HG02852 (cell line): ENCODE measurements at regions not wholly inside any gene's neighbourhood (a gene's known extent, or its start where the extent isn't known, plus 50 kb on each side); places are given as distances from the start of the nearest gene placed in this dataset.
"Not testable (repeated sequence)": the region's sequence is repeated elsewhere in the genome, so short reads cannot be mapped to it uniquely, and the experiment has no call there.

ENCODE experiments used
- ATAC-seq: cut with Tn5 transposase; IDR thresholded peaks from one replicate; pipeline ENCODE4 v1.9.1; 2021; ENCODE audit warnings: mild to moderate bottlenecking, moderate library complexity; ENCODE audit not compliant: unreplicated experiment

DNA sequence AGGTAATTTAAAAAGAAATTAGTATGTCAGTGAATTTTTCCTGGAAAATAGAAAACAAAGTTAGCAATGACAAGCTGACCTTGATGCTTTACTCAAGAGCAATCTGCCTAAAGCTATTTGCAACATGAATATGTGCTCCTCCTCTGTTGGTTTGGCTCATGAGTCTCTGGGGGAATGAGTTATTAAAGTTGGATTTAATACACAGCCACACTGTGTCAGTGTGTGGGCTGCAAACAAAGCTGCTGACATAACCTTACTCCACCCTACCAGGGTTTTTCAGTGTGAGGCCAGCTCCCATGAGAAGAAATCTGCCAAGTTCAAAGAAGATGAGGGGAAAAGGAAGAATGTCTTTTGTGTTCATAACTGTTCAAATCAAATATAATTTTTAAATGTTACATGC is 280.5 kb downstream of the TLL1 start:
- no peak for ATAC-seq

- ATAC-seq = no peak
Observed at GRCh38 chr4:166162327-166162726, 289.3 kb downstream of the TLL1 start.

- ATAC-seq = peak; percentile 99
Observed at GRCh38 chr4:166165829-166166420, 292.9 kb downstream of the TLL1 start.

- no peak for ATAC-seq
Observed at GRCh38 chr4:166169111-166169510, 296.1 kb downstream of the TLL1 start.

DNA sequence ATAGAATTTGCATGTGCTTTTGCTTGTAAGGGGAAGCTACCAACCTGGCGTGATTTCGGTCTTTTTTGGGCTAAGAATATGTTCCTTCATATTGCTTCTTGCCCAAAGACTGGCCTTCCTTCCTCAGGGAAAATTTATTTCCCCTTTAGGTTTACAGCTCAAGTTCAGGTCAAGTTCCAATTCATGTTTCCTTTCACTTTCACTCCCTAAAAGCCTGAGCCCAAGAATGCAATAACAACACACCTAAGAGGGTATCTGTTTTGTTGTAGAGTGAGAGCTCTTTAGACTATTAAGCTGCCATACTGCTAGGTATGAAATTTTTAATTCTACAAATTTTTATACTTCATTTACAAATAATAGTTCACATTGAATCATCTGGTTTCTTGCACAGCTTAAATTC is 299.6 kb downstream of the TLL1 start:
- no peak for ATAC-seq

GRCh38 chr4:166174717-166175490 is 301.9 kb downstream of the TLL1 start:
- no peak for ATAC-seq

DNA sequence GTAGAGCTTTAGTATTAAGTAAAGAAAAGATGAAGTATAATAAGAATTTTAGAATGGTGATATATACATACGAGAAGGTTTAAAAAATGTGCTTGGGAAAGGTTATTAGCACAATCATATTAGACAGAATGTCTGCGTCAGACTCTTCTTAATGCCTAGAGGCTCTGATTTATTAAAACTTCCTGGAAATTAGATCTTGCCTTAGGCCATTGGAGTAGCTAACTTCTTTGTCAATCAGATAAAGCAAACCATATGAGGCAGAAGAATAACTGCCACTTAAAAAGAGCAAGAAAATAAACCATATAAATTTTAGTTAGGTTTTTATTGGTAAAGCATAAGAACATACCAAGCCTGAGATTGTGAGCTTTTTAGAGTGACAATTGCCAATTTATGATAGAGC is 309.1 kb downstream of the TLL1 start:
- ATAC-seq = no peak

DNA sequence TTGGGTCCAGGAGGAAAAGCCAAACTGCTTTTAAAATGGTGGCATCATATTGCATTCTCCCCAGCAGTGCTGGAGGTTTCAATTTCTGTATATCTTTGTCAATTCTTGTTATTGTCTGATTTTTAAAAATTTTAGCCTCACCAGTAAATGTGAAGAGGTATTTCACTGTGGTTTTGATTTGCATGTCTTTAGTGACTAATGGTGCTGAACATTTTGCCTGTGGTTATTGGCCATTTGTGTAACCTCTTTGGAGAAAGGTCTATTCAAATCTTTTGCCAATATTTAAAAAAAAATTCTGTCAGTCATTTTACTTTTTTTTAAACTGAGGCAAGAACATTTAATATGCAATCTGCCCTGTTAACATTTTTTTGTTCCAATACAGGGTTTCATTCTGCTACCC is 322.1 kb downstream of the TLL1 start:
- ATAC-seq = no peak

GRCh38 chr4:166197166-166197565 is 324.1 kb downstream of the TLL1 start:
- ATAC-seq = no peak

DNA sequence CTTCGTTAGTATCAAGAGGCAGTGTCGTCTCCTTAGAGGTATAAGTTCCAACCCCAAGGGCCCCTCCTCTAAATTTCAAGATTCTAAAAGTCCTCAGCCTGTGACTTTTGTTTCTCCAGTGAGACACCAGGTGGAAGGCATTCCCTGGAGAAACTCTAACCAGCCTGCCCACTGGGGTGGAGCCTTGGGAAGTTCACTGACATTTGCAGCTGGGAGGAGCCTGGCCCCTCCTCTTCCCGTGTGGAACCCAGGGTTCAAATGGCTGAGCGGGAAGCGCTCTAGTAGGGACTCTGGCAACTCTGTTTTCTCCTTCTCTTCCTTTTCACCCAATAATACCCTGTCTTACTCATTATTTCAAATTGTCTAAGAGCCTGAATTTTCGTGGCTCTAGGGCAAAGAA is 325.0 kb downstream of the TLL1 start:
- ATAC-seq = no peak

GRCh38 chr4:166198516-166199310 is 325.7 kb downstream of the TLL1 start:
- no peak for ATAC-seq

GRCh38 chr4:166202991-166203390 is 330.0 kb downstream of the TLL1 start:
- ATAC-seq = no peak

DNA sequence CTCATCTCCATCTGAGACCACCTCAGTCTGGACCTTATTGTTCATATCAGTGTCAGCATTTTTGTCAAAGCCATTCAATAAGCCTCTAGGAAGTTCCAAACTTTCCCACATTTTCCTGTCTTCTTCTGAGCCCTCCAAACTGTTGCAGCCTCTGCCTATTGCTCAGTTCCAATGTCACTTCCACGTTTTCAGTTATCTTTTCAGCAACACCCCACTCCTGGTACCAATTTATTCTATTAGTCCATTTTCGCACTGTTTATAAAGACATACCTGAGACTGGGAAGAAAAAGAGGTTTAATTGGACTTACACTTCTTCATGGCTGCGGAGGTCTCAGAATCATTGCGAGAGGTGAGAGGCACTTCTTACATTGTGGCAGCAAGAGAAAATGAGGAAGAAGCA is 339.3 kb downstream of the TLL1 start:
- ATAC-seq = not testable (repeated sequence)

GRCh38 chr4:166222271-166222670 is 349.2 kb downstream of the TLL1 start:
- ATAC-seq = no peak

GRCh38 chr4:166228112-166228511 is 355.1 kb downstream of the TLL1 start:
- ATAC-seq = no peak

GRCh38 chr4:166229799-166230198 is 356.8 kb downstream of the TLL1 start:
- no peak for ATAC-seq

DNA sequence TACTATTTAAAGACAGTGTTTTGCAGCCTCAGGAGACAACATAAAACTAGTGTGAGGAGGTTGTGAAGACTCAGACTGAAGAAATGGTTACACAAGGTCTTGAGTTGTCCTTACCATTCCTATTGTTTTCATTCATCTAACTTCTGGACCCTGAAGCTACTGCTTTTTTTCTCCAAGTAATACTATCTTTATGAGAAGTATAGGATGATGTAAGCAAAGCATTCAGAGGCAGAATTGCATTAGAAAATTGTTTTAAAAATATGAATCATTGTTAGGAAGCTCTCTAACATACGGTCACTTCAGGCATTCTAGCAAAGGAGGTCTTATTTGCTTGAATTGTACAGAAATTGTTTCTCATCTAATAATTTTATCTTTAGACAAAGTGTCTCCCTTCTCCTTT is 357.8 kb downstream of the TLL1 start:
- ATAC-seq = no peak

DNA sequence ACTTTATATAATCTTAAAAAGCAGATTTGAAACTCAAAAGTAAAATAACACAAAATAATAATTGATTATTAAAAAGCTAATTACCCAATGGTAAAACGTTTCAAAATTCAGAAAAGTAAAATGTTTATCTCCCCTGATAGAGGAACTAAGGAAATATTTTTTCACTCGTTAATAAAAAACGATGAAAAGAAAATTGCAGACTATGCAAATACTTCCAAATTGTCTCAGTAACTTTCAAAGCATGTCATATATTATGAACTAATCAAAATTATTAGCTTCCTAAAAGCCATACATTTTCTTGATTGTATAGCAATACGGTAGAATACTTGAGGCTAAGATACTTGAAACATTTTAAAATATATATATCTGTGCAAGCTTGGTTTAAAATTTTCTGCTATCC is 366.3 kb downstream of the TLL1 start:
- no peak for ATAC-seq

DNA sequence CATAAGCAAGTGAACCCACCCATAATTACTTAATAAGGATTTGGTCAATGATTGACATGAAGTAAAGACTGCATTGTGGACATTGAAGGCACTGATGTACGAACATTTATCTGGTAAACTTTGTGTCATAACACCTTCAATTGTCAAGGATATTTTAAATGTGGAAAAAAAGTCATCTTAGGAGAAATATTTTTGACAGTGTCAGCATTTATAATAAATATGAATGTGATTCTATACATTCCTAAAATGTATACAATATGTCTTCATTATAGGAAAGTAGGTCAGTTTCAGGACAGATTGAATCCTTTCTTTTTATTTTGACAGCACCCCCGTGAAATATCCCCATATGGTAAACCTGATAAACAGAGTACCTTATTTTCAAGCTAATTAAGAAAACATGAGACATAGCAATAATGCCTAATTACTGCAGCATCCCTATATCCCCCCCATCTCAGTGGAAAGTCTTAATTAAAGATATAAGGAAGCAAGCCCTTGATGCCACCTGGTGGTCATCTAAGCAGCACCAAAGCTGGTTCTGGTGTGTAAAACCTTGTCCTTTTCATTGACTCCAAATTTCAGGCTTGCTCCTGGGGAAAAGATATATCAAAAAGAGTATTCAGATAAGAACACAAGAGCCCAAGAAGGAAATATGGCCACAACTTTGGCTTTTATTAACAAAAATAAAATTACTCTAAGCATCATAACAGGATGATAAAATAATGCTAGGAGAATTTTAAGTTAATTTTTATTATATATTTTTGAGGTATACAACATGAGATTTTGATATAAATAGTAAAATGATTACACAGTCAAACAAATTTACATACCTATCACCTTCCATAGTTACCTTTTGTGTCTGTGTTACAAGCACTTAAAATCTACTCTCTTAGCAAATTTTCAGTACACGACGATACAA is 379.7 kb downstream of the TLL1 start:
- ATAC-seq = no peak

GRCh38 chr4:166257276-166257675 is 384.2 kb downstream of the TLL1 start:
- ATAC-seq = no peak

GRCh38 chr4:166257891-166258290 is 384.9 kb downstream of the TLL1 start:
- ATAC-seq = no peak
